ENCODE measurements at regions not wholly inside any gene's neighbourhood (a gene's known extent, or its start where the extent isn't known, plus 50 kb on each side); places are given as distances from the start of the nearest gene placed in this dataset.

DNA sequence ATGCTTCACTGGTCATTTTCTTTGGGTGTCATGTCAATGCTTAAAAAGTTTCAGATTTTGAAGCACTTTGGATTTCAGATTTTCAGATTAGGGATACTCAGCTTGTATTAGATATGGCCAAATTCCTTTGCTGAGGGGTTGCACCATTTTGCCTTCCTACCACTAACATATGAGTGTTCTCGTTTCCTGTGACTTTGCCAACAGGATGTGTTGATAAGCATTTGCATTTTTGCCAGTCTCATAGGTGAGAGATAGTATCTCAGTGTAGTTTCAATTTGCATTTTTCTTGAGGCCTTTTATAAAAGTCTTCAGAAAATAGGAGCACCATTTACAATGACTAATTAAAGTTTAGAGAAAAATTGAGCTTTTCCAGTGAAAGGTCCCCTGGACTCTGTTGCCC is 71.6 kb upstream of the CLCN4 start:
- no peak for DNase-seq

DNA sequence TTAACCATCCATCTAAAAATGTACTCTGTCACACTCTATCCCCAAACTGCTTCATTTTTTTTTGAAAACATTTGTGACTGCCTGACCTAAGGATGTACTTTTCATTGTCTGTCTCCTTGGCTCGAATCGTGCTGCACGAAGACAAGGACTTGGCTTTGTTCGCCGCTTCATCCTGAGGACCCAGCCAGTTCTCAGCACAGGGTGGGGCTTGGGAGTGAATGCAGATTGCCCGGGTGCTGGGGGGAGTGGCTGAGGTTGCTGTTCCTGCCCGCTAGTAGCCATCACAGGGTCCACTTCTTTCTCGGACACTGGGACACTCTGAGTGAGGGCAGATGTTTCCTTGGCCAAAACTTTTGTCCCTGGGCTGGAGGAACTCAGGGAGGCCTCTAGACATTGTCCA is 70.1 kb upstream of the CLCN4 start:
- no peak for DNase-seq

DNA sequence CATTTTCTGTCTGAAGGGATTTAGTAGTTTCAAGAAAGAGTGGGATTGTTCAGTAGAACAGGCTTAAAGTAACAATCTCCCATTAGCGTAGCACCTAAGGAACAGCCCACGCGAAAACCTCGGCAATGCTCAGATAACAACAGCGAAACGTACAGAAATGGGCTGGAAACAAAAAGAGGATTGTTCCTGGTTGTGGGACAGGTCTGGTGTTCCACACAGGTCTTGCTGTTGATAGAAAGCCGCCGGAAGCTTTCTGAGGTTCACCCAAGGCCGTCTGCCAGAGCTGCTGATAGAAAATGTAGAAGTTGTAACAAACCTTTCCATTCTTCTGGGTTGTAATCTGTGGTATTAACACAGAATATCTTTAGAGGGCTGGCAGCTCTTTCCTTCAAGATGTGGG is 69.4 kb upstream of the CLCN4 start:
- no peak for DNase-seq

DNA sequence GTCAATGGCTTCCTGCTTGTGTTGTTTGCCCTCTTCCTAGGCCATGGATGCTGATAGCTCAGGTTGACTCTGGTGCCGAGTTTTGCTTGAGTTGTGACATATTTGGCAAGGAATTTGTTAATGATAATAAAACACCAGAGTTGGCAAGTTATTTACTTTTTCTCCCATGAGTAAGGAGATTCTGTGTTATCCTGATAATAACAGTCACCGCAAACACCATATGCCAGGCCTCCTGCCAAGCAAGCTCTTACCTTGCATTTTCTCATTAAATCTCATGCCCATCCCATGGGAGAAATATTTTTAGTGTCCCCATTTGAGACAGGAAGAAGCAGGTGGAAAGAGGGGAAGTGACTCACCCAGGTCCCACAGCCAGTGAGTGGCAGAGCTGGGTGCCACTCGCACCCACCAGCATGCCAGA is 67.4 kb upstream of the CLCN4 start:
- peak in 1 of 2 experiments; percentile 9 for DNase-seq

DNA sequence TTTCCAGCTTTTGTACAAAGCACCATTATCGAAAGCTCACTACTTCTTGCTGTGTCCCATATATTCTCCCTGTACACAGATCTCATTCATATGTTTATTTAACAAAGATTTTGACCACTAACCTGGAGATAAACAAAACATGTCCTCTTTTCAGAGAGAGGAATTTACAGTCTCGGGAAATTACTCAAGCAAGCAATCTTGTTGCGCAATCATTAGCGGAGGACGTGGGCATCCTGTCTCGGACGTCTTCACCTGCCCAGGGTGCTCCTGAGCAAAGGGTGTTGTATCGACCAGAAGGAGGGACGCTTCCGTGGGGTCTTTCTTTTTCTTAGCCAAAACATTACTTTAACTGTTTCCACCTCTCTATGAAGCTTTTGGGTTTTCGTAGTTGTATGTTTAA is 66.5 kb upstream of the CLCN4 start:
- no peak for DNase-seq

DNA sequence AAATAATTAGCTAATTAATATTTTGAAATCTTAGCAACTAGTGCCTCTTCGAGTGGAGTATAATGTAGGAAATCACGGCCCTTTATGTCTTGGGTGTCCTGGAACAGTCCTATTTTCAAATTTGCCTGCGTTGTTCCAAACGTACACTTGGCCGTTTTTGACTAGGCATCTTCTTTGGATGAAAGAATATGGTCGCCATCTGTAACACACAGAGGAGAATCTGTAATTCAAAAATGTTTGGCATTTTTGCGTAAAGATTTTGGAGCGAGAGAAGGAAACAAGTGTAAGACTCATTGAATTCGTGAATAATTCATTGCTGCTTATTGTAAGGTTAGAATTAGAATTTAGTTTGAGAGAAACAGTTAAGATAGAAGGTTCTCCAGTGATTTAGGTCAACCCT is 61.5 kb upstream of the CLCN4 start:
- no peak for DNase-seq

DNA sequence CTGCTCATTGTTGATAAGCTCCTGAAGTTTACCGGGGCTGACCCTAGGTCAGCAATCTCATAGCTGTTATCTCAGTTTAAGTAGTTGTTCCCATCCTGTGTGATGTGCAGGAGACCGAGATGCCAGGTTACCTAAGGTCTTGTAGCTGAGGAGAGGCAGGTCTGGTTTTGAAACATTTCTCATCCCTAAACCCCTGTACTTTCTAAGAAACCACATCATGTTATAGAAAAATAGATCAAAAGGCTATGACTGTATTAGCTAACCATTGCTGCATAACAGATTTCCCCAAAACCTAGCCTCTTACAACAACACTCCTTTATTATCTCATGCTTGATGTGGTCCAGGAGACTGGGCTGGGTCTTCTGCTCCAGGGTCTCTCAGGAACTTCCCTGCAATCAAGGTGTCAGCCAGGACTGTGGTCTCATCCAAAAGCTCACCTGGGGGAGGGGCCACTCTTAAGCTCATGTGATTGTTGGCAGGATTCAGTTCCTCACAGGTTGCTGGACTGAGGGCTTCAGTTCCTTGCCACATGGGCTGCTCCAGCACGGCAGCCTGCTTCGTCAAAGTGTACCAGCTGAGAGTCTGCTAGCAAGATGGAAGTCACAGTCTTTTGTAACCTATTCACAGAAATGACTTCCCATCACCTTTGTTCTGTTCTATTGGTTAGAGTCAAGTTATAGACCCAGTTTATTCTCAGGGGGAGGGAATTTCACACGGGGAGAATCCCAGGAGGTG is 60.9 kb upstream of the CLCN4 start:
- no peak for DNase-seq

DNA sequence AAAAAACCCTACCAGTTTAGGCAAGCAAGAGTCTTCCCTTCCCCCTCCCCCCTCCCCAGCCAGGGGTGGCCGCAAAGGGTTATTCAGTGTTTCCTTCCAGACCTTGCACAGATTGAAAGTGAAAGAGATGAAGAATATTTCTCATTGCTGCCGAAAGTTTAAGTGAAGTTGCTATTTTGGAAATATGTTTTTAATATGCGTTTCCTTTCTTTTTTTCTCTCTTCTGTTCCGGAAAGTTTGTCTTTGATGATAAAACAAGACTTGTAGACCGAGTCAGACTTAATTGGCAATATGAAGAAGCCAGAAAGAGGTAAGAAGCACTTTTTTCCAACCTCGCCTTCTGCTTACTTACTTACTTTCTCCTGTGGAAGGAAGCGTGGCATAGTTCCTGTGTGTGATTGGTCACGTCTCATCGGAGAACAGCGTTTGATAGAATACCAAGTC is 58.5 kb upstream of the CLCN4 start:
- DNase-seq, result no peak

DNA sequence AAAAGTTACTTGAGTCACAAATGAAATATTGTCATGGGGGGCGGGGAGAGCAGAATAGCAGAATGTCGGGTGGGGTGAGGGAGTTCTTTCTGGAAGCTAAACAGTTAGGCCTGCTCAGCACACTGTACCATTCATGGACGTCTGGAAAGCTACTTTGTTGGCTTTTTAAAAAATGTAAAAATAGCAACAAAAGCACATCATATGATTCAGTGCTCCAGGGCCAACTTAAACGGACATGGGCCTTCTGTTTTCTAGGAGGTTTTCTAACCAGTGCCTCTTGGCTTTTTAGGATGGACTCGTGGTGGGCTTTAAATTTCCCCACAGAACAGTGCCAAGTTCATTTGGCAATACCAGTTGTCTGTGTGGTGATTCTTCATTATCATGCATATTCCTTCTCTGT is 57.4 kb upstream of the CLCN4 start:
- DNase-seq, result no peak

DNA sequence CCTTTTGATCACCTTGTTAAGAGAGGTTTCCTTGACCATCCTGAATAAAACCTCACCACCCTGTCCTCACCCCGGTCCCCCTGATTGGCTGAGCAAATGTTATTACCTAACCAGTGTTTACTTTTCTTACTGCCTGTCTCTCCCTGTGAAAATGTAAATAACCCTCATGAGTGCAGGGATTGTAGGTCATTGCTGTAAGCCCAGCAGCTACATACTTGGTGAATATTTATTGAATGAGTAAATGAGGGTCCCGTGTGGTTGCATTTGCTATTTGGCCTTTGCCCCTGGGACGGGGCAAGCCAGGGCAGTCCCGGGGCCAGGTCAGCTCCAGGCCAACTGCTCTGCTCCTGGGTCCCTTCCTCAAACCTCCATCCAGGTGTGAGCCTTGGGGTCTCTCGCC is 55.5 kb upstream of the CLCN4 start:
- no peak for DNase-seq

DNA sequence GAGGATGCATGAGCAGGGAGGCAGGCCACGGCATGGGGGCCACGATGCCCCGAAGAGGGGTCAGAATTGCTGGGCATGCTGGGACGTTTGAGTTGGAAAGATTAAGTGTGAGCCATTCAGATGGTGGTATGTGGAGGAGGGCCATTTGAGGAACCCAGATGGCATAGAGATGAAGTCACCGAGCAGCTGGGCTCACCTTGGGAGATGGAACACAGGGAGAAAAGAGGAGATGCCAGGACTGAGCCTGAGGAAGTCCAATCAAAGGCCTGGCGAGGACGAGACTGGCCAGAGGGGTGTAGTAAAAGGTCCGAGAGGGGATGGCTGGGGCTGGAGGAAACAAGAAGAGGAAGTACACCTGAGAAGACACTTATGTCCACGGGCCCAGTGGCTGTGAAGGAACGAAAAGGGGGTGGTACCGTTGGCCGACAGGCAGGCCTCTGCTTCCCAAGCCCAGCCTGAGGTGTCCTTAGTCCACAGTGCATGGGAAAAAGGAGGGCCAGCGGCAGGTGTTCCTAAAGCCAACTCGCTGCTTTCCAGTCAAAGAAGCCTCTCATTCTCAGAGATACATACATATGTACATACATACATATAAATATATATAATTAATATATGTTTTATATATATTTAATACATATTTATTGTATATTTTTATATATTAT is 54.6 kb upstream of the CLCN4 start:
- no peak for DNase-seq

DNA sequence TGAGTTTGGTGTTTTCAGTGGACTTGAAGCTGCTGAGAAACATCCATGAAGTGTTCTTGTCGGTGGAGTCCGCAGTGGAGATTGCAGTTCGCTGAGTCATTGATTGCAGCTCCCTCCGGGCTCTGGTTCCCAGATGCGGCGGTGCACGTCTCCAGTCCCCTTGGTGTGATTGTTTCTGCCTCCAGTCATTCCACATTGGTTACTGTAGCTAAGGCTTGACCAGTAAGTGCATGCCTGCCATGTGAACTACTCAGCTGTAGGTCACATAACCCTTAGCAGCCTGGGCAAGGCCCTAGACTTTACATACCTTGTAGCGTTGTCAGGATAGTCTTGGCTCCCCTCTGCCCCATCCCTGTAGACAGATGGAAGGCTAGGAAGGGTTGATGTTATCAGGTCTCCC is 53.8 kb upstream of the CLCN4 start:
- no peak for DNase-seq

DNA sequence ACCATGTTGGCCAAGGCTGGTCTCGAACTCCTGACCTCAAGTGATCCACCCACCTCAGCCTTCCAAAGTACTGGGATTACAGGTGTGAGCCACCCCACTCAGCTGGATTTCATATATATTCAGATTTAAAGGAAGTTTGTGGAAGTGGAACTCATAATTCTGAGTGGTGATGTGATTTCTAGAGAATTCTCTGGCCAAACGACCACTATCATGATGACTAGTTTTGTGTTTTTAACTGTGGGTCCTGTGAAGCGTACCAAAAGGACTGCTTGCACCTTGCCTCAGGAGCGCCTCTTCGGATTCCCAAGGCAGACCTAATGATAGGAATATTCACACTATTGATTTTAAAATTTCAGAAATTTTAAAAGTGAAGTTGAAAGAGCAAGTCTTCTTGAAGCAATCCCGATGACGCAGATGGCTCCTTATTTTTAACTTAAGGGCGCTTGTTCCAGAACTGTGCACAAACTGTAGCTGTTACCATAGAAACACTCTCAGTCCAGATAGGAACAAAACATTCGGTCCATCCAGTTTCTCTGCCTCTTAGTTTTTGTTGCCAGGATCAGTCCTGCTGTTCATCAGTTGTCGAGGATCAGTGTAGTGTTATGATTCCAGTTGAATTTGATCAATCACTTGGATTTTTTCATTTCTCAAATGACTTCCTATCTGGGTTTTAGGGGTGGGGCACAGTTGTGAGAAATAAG is 51.7 kb upstream of the CLCN4 start:
- no peak for DNase-seq

DNA sequence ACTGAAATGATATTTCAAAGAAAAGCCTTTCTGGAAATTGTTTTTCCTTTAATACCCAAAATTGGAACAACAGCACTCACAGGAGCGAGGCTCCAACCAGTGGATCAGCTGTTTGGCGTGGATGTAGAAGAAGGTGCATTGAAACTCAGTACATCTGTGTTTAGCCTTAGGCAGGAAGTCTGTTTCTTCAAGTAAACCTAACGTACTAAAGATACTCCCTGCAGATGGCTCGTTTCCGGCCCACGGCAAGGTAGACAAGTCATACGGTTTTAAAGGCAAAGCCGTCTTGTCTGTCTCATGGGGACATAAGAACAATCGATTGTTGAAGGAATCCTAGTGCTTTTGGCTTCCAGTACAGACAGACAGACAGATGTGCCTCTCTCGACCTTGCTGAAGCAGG is 50.0 kb upstream of the CLCN4 start:
- DNase-seq, result no peak

All from SW 1271 (cell line).